Glomerular endothelial cell (primary cell): ENCODE measurements at regions not wholly inside any gene's neighbourhood (a gene's known extent, or its start where the extent isn't known, plus 50 kb on each side); places are given as distances from the start of the nearest gene placed in this dataset.

Experiments used
- DNase-seq: peaks from one replicate; pipeline ENCODE4 v3.0.0-alpha.2; 2011; ENCODE audit warnings: low read depth, low spot score; ENCODE audit errors: extremely low read depth

GRCh38 chr13:82747291-82747690 lies 1135.0 kb downstream of the SLITRK1 start:
- no peak for DNase-seq

GRCh38 chr13:82740442-82740841 lies 1141.8 kb downstream of the SLITRK1 start:
- no peak for DNase-seq

GRCh38 chr13:82739881-82740280 lies 1142.4 kb downstream of the SLITRK1 start:
- DNase-seq, result no peak

GRCh38 chr13:82729401-82729800 lies 1152.9 kb downstream of the SLITRK1 start:
- no peak for DNase-seq

- DNase-seq, result no peak
Observed at GRCh38 chr13:82720986-82721385, 1161.3 kb downstream of the SLITRK1 start.

GRCh38 chr13:82719987-82720386 lies 1162.3 kb downstream of the SLITRK1 start:
- DNase-seq, result no peak

GRCh38 chr13:82717249-82717648 lies 1165.0 kb downstream of the SLITRK1 start:
- DNase-seq, result peak; percentile 12

GRCh38 chr13:82713687-82714405 lies 1168.4 kb downstream of the SLITRK1 start:
- DNase-seq, result no peak

- DNase-seq, result no peak
Observed at GRCh38 chr13:82702513-82702912, 1179.8 kb downstream of the SLITRK1 start.

GRCh38 chr13:82701020-82701419 lies 1181.3 kb downstream of the SLITRK1 start:
- no peak for DNase-seq

GRCh38 chr13:82698941-82699340 lies 1183.3 kb downstream of the SLITRK1 start:
- no peak for DNase-seq

- no peak for DNase-seq
Observed at GRCh38 chr13:82698383-82698782, 1183.9 kb downstream of the SLITRK1 start.

GRCh38 chr13:82693607-82694006 lies 1188.7 kb downstream of the SLITRK1 start:
- DNase-seq, result no peak

GRCh38 chr13:82688400-82688994 lies 1193.8 kb downstream of the SLITRK1 start:
- DNase-seq, result no peak

GRCh38 chr13:82687884-82688283 lies 1194.4 kb downstream of the SLITRK1 start:
- DNase-seq, result no peak

GRCh38 chr13:82681535-82681934 lies 1200.7 kb downstream of the SLITRK1 start:
- no peak for DNase-seq

GRCh38 chr13:82678052-82678451 lies 1204.2 kb downstream of the SLITRK1 start:
- DNase-seq, result no peak

GRCh38 chr13:82675024-82675423 lies 1207.2 kb downstream of the SLITRK1 start:
- no peak for DNase-seq

- no peak for DNase-seq
Observed at GRCh38 chr13:82674546-82674945, 1207.7 kb downstream of the SLITRK1 start.

GRCh38 chr13:82672248-82672647 lies 1210.0 kb downstream of the SLITRK1 start:
- no peak for DNase-seq

- DNase-seq, result no peak
Observed at GRCh38 chr13:82664183-82664582, 1218.1 kb downstream of the SLITRK1 start.

GRCh38 chr13:82661126-82661525 lies 1221.1 kb downstream of the SLITRK1 start:
- DNase-seq, result no peak

GRCh38 chr13:82658811-82659210 lies 1223.5 kb downstream of the SLITRK1 start:
- no peak for DNase-seq
